Vagina (tissue), 2 donors: ENCODE measurements at regions not wholly inside any gene's neighbourhood (a gene's known extent, or its start where the extent isn't known, plus 50 kb on each side); places are given as distances from the start of the nearest gene placed in this dataset.

Source experiments
- DNase-seq, 2 donors: peaks; one replicate each; pipeline ENCODE4 v3.0.0-alpha.2; 2017; ENCODE audit errors: extremely low spot score in 2 of 2
- H3K27ac ChIP-seq: fragments of 200-600 bp; sonication (generic); one replicate; pipeline ENCODE4 v1.5.1; 2019
- H3K27me3 ChIP-seq: fragments of 200-600 bp; sonication (generic); one replicate; pipeline ENCODE4 v1.5.1; 2019
- H3K36me3 ChIP-seq, 2 donors: fragments of 200-600 bp; sonication (generic); one replicate each; pipeline ENCODE4 v1.5.1; 2017 to 2019
- H3K4me1 ChIP-seq: fragments of 200-600 bp; sonication (generic); one replicate; pipeline ENCODE4 v1.5.1; 2019
- H3K4me3 ChIP-seq, 2 donors: fragments of 200-600 bp; sonication (generic); 1 replicate in 1 of 2; 2 replicates in 1 of 2; pipeline ENCODE4 v1.5.1; 2016 to 2019
- H3K9me3 ChIP-seq: fragments of 200-600 bp; sonication (generic); one replicate; pipeline ENCODE4 v1.5.1; 2019
- POLR2A ChIP-seq, 2 donors: fragments of 450-650 bp; IDR thresholded peaks; one replicate each; pipeline ENCODE4 v1.6.1; 2017; ENCODE audit warnings: antibody characterized with exemption in 2 of 2, mild to moderate bottlenecking in 2 of 2, moderate library complexity in 2 of 2
- POLR2AphosphoS5 ChIP-seq, 2 donors: sonication (generic); formaldehyde crosslinking; IDR thresholded peaks; one replicate each; pipeline ENCODE4 v1.9.0; 2017; ENCODE audit warnings: antibody characterized with exemption in 2 of 2, mild to moderate bottlenecking in 2 of 2, low read depth in 1 of 2; ENCODE audit not compliant: insufficient read depth in 1 of 2
- intact Hi-C: fragments of 100-400 bp; cut with DNase I; formaldehyde crosslinking; loops from one replicate; pipeline ENCODE4 v1.15.1; 2023
- TF ChIP-seq, protein P1 (sequence below), 3 experiments: fragments of 450-650 bp in 2 of 3; fragments of 200-600 bp in 1 of 3; sonication (generic) in 1 of 3; IDR thresholded peaks; one replicate each; pipeline ENCODE4 v1.5.1; 2017 to 2019; ENCODE audit warnings: antibody characterized with exemption in 3 of 3, mild to moderate bottlenecking in 2 of 3, moderate library complexity in 2 of 3

DNA sequence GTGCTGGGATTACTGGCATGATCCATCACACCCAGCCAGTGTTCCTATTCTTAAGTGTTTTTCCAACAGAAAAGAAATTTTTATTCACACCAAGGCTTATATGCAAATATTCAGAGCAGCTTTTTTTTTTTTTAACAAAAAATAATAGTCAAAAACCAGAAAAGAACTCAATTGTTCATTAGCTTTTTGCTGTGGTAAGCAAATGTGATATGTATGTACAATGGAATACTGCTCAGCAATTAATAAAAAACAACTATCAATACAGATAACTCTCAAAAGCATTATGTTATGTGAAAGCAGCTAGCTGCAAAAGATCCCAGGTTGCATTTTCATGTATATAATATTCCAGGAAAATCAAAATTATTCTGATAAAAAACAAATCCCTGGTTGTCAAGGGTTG lies 132.3 kb downstream of the SLIT2 start:
- Histone ChIP-seq H3K27ac (no peak overlapping the region), H3K27me3 (no peaks in the 10 kb centered on the region), H3K4me3 (no peak overlapping the region), H3K4me1 (no peaks in the 10 kb centered on the region), H3K36me3 (no peaks in the 10 kb centered on the region), H3K9me3 (no peaks in the 10 kb centered on the region)
- TF ChIP-seq POLR2AphosphoS5 (IDR thresholded peaks at IDR 0.05; ENCODE audit: insufficient read depth in 1 of 2, low read depth in 1 of 2) = no peak
- TF ChIP-seq, protein P1, sequence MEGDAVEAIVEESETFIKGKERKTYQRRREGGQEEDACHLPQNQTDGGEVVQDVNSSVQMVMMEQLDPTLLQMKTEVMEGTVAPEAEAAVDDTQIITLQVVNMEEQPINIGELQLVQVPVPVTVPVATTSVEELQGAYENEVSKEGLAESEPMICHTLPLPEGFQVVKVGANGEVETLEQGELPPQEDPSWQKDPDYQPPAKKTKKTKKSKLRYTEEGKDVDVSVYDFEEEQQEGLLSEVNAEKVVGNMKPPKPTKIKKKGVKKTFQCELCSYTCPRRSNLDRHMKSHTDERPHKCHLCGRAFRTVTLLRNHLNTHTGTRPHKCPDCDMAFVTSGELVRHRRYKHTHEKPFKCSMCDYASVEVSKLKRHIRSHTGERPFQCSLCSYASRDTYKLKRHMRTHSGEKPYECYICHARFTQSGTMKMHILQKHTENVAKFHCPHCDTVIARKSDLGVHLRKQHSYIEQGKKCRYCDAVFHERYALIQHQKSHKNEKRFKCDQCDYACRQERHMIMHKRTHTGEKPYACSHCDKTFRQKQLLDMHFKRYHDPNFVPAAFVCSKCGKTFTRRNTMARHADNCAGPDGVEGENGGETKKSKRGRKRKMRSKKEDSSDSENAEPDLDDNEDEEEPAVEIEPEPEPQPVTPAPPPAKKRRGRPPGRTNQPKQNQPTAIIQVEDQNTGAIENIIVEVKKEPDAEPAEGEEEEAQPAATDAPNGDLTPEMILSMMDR (IDR thresholded peaks at IDR 0.05) = no peak
- no peak for TF ChIP-seq POLR2A (IDR thresholded peaks at IDR 0.05)
- intact Hi-C loops = no loop called here
- no peak for DNase-seq

DNA sequence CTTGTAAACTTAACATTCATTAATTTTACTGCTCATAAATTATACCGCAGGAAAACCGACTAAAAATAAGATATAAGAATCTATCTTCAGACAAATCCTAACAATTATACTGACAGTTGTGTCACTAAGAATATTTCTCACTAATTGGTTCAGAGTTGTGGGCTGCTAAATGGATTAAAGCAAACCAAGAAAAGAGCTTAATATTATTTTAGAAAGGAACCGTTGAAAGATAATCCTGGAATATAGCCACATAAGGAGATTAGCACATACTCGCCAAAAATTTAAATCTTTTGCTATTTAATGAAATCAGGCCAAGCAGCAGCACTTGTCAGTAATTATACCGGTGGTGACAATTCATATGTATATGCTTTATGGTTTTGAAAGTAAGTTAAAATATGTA lies 132.8 kb downstream of the SLIT2 start:
- intact Hi-C loops = no loop called here
- Histone ChIP-seq H3K27ac (no peak overlapping the region), H3K9me3 (no peaks in the 10 kb centered on the region), H3K27me3 (no peaks in the 10 kb centered on the region), H3K4me1 (no peaks in the 10 kb centered on the region), H3K36me3 (no peaks in the 10 kb centered on the region), H3K4me3 (no peak overlapping the region)
- no peak for TF ChIP-seq POLR2A (IDR thresholded peaks at IDR 0.05)
- DNase-seq = no peak

DNA sequence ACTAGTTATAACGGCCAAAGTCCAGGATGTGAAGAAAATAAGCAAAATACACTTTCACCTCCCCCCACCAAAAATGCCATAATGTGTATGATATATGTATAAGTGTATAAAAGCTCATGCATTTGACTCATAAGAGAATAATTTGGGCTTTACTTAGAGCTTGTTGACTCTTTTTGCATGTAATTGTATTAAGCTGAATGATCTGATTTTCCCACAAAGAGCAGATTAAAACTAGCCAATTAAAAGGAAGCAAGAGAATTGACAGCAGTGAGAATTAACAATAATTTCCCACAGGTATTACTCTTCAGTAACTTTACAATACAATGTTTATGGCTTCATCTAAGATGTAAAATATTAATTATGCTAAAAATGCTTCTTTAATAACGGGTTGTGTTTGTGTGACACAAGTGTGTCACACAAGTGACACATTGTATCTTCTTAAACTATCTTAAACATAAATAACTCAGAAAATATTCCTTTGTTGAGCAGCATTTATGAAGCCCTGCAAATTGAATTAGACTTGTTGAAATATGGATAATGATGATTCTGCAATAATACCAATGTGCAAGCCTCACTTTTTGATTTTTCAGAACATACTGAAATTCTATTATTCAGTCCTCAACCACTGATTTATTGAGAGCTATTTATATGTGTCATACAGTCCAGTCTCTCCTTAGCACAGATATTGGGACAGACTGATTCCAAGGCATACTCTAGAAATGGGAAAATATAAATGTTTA lies 134.5 kb downstream of the SLIT2 start:
- TF ChIP-seq POLR2AphosphoS5 (IDR thresholded peaks at IDR 0.05; ENCODE audit: insufficient read depth in 1 of 2, low read depth in 1 of 2) = no peak
- TF ChIP-seq POLR2A (IDR thresholded peaks at IDR 0.05) = no peak
- TF ChIP-seq, protein P1 (IDR thresholded peaks at IDR 0.05) = no peak
- no peaks in the 10 kb centered on the region for H3K4me1 ChIP-seq
- intact Hi-C loops = no loop called here
- H3K4me3 ChIP-seq = no peak overlapping the region
- no peak for DNase-seq
- H3K9me3 ChIP-seq = no peaks in the 10 kb centered on the region
- no peaks in the 10 kb centered on the region for H3K27me3 ChIP-seq
- H3K27ac ChIP-seq = no peak overlapping the region
- no peaks in the 10 kb centered on the region for H3K36me3 ChIP-seq

DNA sequence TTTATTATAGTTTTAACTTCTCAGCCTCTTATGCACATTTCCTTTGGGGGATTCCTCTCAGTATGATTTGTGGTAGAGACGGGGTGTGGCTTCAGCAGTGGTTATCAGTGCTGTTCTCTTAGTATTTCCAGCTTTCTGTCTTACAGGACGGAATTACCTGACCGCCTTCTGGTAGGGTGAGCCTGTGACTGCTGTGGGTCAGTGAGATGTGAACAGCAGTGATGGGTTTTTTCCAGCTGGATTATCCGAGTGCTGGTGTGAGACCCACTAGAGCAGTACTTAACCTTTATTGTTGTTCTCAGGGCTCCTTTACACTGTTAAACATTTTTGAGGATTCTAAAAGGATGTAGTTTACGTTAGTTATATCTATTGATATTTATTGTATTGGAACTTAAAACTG lies 135.2 kb downstream of the SLIT2 start:
- Histone ChIP-seq H3K4me3 (no peak overlapping the region), H3K36me3 (no peaks in the 10 kb centered on the region), H3K9me3 (no peaks in the 10 kb centered on the region), H3K27ac (no peak overlapping the region), H3K27me3 (no peaks in the 10 kb centered on the region), H3K4me1 (no peaks in the 10 kb centered on the region)
- intact Hi-C loops = no loop called here
- TF ChIP-seq POLR2AphosphoS5 (IDR thresholded peaks at IDR 0.05; ENCODE audit: insufficient read depth in 1 of 2, low read depth in 1 of 2) (no peak), POLR2A (IDR thresholded peaks at IDR 0.05) (no peak)
- TF ChIP-seq, protein P1 (IDR thresholded peaks at IDR 0.05) = no peak
- no peak for DNase-seq

DNA sequence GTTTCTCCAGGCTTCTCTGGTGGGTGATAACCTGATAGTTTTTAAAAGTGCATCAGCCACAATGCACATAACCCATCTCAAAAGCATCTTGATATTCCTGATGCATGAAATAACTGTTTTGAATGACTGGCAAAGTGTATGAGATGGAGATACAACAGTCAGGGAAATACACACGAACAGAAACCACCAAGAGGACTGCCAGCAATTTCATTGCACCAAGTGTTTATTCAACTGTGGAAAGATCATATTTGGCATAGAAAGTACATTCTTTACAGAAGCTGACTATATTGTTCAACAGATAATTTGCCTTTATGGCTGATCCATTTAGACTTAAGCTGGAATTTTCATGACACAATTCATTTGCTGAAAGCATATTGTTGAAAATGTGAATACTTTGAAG lies 139.5 kb downstream of the SLIT2 start:
- no peak for DNase-seq
- no peaks in the 10 kb centered on the region for H3K4me1 ChIP-seq
- no peaks in the 10 kb centered on the region for H3K27me3 ChIP-seq
- no peaks in the 10 kb centered on the region for H3K9me3 ChIP-seq
- no peaks in the 10 kb centered on the region for H3K36me3 ChIP-seq
- TF ChIP-seq POLR2AphosphoS5 (IDR thresholded peaks at IDR 0.05; ENCODE audit: insufficient read depth in 1 of 2, low read depth in 1 of 2) (no peak), POLR2A (IDR thresholded peaks at IDR 0.05) (no peak)
- TF ChIP-seq, protein P1 (IDR thresholded peaks at IDR 0.05) = no peak
- H3K4me3 ChIP-seq = no peak overlapping the region
- no peak overlapping the region for H3K27ac ChIP-seq
- intact Hi-C loops = no loop called here
